Brain microvascular endothelial cell (primary cell): ENCODE measurements at regions not wholly inside any gene's neighbourhood (a gene's known extent, or its start where the extent isn't known, plus 50 kb on each side); places are given as distances from the start of the nearest gene placed in this dataset.
"Not testable (repeated sequence)": the region's sequence is repeated elsewhere in the genome, so short reads cannot be mapped to it uniquely, and the experiment has no call there.

Experiments
- DNase-seq: peaks from one replicate; pipeline ENCODE4 v3.0.0-alpha.2; 2020
- H3K27ac ChIP-seq: fragments of 250-450 bp; sonication (Bioruptor Pico); 2 replicates; pipeline ENCODE4 v1.5.1; 2020; ENCODE audit warnings: mild to moderate bottlenecking, moderate library complexity
- H3K27me3 ChIP-seq: fragments of 250-450 bp; sonication (Bioruptor Pico); replicated peaks from 2 replicates; pipeline ENCODE4 v1.5.1; 2020; ENCODE audit warnings: mild to moderate bottlenecking
- H3K36me3 ChIP-seq: fragments of 250-450 bp; sonication (Bioruptor Pico); replicated peaks from 2 replicates; pipeline ENCODE4 v1.5.1; 2020; ENCODE audit warnings: mild to moderate bottlenecking
- H3K4me3 ChIP-seq: 2 replicates; pipeline ENCODE4 v1.5.1; 2011; ENCODE audit warnings: low read depth, mild to moderate bottlenecking, control low read depth, low read length, moderate library complexity
- in situ Hi-C: cut with HindIII; loops from 2 replicates; pipeline ENCODE4 v1.10.0; 2017; ENCODE audit warnings: low sequenced_read_pairs, low pct_ligation_motif_present
- TF ChIP-seq, protein P1 (sequence below): IDR thresholded peaks from 2 replicates; pipeline ENCODE4 v1.5.1; 2011; ENCODE audit warnings: low read depth, mild to moderate bottlenecking, moderate library complexity, low read length, control low read depth, inconsistent platforms; ENCODE audit errors: missing control alignments

DNA sequence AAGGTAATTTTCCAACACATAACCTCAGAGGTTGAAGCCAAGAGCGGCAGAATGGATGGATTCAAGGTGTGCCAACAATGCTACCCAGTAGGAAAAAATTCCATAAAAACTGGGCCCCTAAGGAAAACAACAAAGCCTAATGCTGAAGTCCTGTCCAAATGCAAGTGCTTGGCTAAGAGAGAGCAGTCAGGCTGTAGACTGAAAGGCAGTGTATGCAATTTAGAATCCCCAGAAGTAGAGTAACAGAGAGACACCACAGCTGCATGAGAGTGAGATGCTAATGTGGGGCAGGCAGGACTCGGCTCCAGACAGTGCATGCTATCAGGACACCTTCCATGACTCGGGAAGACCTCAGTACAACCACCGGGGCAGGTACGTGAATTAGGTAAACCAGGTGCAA lies 124.5 kb downstream of the ZFAND4 start:
- in situ Hi-C loops = no loop called here
- Histone ChIP-seq H3K36me3 (no peaks in the 10 kb centered on the region), H3K27me3 (no peaks in the 10 kb centered on the region), H3K27ac (no peak overlapping the region), H3K4me3 (no peak overlapping the region)
- TF ChIP-seq, protein P1, sequence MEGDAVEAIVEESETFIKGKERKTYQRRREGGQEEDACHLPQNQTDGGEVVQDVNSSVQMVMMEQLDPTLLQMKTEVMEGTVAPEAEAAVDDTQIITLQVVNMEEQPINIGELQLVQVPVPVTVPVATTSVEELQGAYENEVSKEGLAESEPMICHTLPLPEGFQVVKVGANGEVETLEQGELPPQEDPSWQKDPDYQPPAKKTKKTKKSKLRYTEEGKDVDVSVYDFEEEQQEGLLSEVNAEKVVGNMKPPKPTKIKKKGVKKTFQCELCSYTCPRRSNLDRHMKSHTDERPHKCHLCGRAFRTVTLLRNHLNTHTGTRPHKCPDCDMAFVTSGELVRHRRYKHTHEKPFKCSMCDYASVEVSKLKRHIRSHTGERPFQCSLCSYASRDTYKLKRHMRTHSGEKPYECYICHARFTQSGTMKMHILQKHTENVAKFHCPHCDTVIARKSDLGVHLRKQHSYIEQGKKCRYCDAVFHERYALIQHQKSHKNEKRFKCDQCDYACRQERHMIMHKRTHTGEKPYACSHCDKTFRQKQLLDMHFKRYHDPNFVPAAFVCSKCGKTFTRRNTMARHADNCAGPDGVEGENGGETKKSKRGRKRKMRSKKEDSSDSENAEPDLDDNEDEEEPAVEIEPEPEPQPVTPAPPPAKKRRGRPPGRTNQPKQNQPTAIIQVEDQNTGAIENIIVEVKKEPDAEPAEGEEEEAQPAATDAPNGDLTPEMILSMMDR = no peak
- no peak for DNase-seq

GRCh38 chr10:45547207-45547606 lies 125.4 kb downstream of the ZFAND4 start:
- in situ Hi-C loops = no loop called here
- no peak for DNase-seq
- no peak overlapping the region for H3K27ac ChIP-seq
- H3K36me3 ChIP-seq = no peaks in the 10 kb centered on the region
- no peaks in the 10 kb centered on the region for H3K27me3 ChIP-seq
- H3K4me3 ChIP-seq = no peak overlapping the region
- TF ChIP-seq, protein P1 = no peak

DNA sequence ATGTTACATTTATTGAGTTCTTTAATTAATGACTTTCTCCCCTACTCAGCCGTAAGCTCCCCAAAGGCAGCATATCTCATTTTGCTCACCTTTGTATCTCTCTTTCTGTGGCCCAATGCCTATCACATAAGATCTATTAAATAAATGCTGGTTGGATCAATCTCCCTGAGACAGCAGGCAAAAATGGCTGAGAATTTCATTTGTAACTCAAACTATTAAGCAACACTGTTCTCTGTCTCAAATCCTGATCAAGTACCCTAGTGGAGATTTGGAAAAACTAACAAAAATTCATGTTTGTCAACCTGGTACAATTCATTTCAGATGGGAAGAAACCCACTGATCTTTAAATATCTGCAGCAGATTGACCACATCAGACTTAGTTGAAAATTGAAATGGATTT lies 127.4 kb downstream of the ZFAND4 start:
- Histone ChIP-seq H3K27ac (no peak overlapping the region), H3K36me3 (no peaks in the 10 kb centered on the region), H3K27me3 (no peaks in the 10 kb centered on the region), H3K4me3 (no peak overlapping the region)
- in situ Hi-C loops = no loop called here
- DNase-seq = no peak
- TF ChIP-seq, protein P1 = no peak

- Histone ChIP-seq H3K4me3 (no peak overlapping the region), H3K27ac (no peak overlapping the region), H3K36me3 (no peaks in the 10 kb centered on the region), H3K27me3 (no peaks in the 10 kb centered on the region)
- no peak for DNase-seq
- in situ Hi-C loops = no loop called here
- TF ChIP-seq, protein P1 = no peak
Observed at GRCh38 chr10:45544191-45544590, 128.4 kb downstream of the ZFAND4 start.

- in situ Hi-C loops, H3K36me3 ChIP-seq, H3K4me3 ChIP-seq, DNase-seq, H3K27me3 ChIP-seq, H3K27ac ChIP-seq: not testable (repeated sequence)
Observed at GRCh38 chr10:45541032-45541431, 131.5 kb downstream of the ZFAND4 start.

- H3K27ac ChIP-seq, H3K36me3 ChIP-seq, H3K27me3 ChIP-seq, H3K4me3 ChIP-seq, DNase-seq, in situ Hi-C loops: not testable (repeated sequence)
Observed at GRCh38 chr10:45540589-45540988, 132.0 kb downstream of the ZFAND4 start.

DNA sequence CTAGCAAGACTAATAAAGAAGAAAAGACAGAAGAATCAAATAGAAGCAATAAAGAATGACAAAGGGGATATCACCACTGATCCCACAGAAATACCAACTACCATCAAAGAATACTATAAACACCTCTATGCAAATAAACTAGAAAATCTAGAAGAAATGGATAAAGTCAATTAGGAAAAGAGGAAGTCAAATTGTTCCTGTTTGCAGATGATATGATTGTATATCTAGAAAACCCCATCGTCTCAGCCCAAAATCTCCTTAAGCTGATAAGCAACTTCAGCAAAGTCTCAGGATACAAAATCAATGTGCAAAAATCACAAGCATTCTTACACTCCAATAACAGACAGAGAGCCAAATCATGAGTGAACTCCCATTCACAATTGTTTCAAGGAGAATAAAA lies 133.0 kb downstream of the ZFAND4 start:
- in situ Hi-C loops, DNase-seq, H3K27ac ChIP-seq, H3K4me3 ChIP-seq, H3K27me3 ChIP-seq, H3K36me3 ChIP-seq: not testable (repeated sequence)
